ENCODE measurements at regions not wholly inside any gene's neighbourhood (a gene's known extent, or its start where the extent isn't known, plus 50 kb on each side); places are given as distances from the start of the nearest gene placed in this dataset.

GRCh38 chr12:4202918-4203317 lies 70.6 kb upstream of the CCND2 start:
- TF ChIP-seq CTCF (IDR thresholded peaks at IDR 0.05) (no peak), POLR2A (IDR thresholded peaks at IDR 0.05) (no peak)
